SK-N-SH (cell line): ENCODE measurements at regions not wholly inside any gene's neighbourhood (a gene's known extent, or its start where the extent isn't known, plus 50 kb on each side); places are given as distances from the start of the nearest gene placed in this dataset.
A peak's percentile ranks its signal among the peaks of the same experiment; 100 is the strongest.

Experiments
- CTCF ChIA-PET: fragments of 300-600, 350-600 bp; formaldehyde crosslinking; extraction: SDS; loops from one replicate; lab custom pipeline; 2021; lab: Yijun Ruan, JAX
- POLR2A ChIA-PET: fragments of 350-600 bp; sonication (Branson Sonifier 250); formaldehyde crosslinking; extraction: SDS; loops from one replicate; lab custom pipeline; 2020; ENCODE audit warnings: antibody characterized with exemption, inconsistent platforms; lab: Yijun Ruan, JAX
- DNase-seq: peaks from one replicate; pipeline ENCODE4 v3.0.0; 2012
- H2AFZ ChIP-seq: fragments of 200-600 bp; sonication (generic); 2 replicates; pipeline ENCODE4 v1.8.1; 2016; ENCODE audit warnings: antibody characterized with exemption, mild to moderate bottlenecking, low read depth
- H3F3A ChIP-seq: fragments of 200-600 bp; sonication (generic); replicated peaks from 2 replicates; pipeline ENCODE3; 2016; ENCODE audit warnings: antibody characterized with exemption, mild to moderate bottlenecking; ENCODE audit not compliant: insufficient read depth
- H3K27ac ChIP-seq, 2 experiments: fragments of 200-500 bp in 1 of 2; fragments of 200-600 bp in 1 of 2; sonication (Bioruptor generic) in 1 of 2; sonication (generic), shearing (Covaris generic) in 1 of 2; 2 replicates each; pipeline versions ENCODE4 v1.5.1 to v1.6.1; 2014 to 2016; ENCODE audit warnings: low read depth in 2 of 2, inconsistent platforms in 1 of 2, low read length in 1 of 2, mild to moderate bottlenecking in 1 of 2, mixed read lengths in 1 of 2
- H3K27me3 ChIP-seq: fragments of 200-600 bp; sonication (generic), shearing (Covaris generic); 2 replicates; pipeline ENCODE4 v1.6.1; 2016; ENCODE audit warnings: mixed run types; ENCODE audit not compliant: insufficient read depth
- H3K36me3 ChIP-seq, 2 experiments: fragments of 200-500 bp in 1 of 2; fragments of 200-600 bp in 1 of 2; sonication (Bioruptor generic) in 1 of 2; sonication (generic) in 1 of 2; replicated peaks in 1 of 2; 2 replicates each; pipeline versions ENCODE3 to v1.5.1; 2014 to 2016; ENCODE audit warnings: low read length in 1 of 2, mild to moderate bottlenecking in 1 of 2; ENCODE audit not compliant: insufficient read depth in 2 of 2, control insufficient read depth in 1 of 2
- H3K4me1 ChIP-seq, 2 experiments: fragments of 200-500 bp in 1 of 2; fragments of 200-600 bp in 1 of 2; sonication (Bioruptor generic) in 1 of 2; sonication (generic), shearing (Covaris generic) in 1 of 2; 2 replicates each; pipeline versions ENCODE4 v1.5.1 to v1.6.1; 2014 to 2016; ENCODE audit warnings: low read depth in 1 of 2, low read length in 1 of 2, mixed run types in 1 of 2; ENCODE audit not compliant: insufficient read depth in 2 of 2, control insufficient read depth in 1 of 2
- H3K4me2 ChIP-seq: fragments of 200-600 bp; sonication (generic), shearing (Covaris generic); 2 replicates; pipeline ENCODE4 v1.6.1; 2017; ENCODE audit warnings: mixed run types
- H3K4me3 ChIP-seq, 2 experiments: fragments of 200-500 bp in 1 of 2; fragments of 200-600 bp in 1 of 2; sonication (Bioruptor generic) in 1 of 2; sonication (generic), shearing (Covaris generic) in 1 of 2; 2 replicates each; pipeline versions ENCODE4 v1.5.1 to v1.8.1; 2014 to 2016; ENCODE audit warnings: low read depth in 2 of 2, inconsistent platforms in 1 of 2, low read length in 1 of 2, mild to moderate bottlenecking in 1 of 2, mixed read lengths in 1 of 2, moderate library complexity in 1 of 2
- H3K79me2 ChIP-seq: fragments of 200-600 bp; sonication (generic); 2 replicates; pipeline ENCODE4 v1.8.1; 2017; ENCODE audit warnings: mild to moderate bottlenecking; ENCODE audit not compliant: insufficient read depth
- H3K9ac ChIP-seq: fragments of 200-600 bp; sonication (generic); 2 replicates; pipeline ENCODE4 v1.6.1; 2017; ENCODE audit warnings: mixed run types
- H3K9me2 ChIP-seq: fragments of 200-600 bp; sonication (generic); 2 replicates; pipeline ENCODE4 v1.6.1; 2017; ENCODE audit warnings: mixed run types
- H3K9me3 ChIP-seq: fragments of 200-600 bp; sonication (generic); 2 replicates; pipeline ENCODE4 v1.6.1; 2017; ENCODE audit warnings: mixed run types, mild to moderate bottlenecking, moderate library complexity
- H4K20me1 ChIP-seq: fragments of 200-600 bp; sonication (generic); 2 replicates; pipeline ENCODE4 v1.6.1; 2017; ENCODE audit warnings: mild to moderate bottlenecking, mixed run types; ENCODE audit not compliant: insufficient read depth
- CHD2 ChIP-seq: fragments of 150-350 bp; IDR thresholded peaks from 2 replicates; pipeline ENCODE4 v1.6.1; 2018; ENCODE audit warnings: low read length; ENCODE audit not compliant: partially characterized antibody
- FOXM1 ChIP-seq: IDR thresholded peaks from 2 replicates; pipeline ENCODE4 v1.4.0; 2012; ENCODE audit warnings: low read depth, mild to moderate bottlenecking
- MEF2A ChIP-seq: IDR thresholded peaks from 2 replicates; pipeline ENCODE4 v1.4.0; 2012; ENCODE audit warnings: low read depth, borderline replicate concordance
- MXI1 ChIP-seq: IDR thresholded peaks from 2 replicates; pipeline ENCODE4 v1.6.1; 2012; ENCODE audit warnings: mild to moderate bottlenecking, low read depth, low read length, improper control_type of control experiment
- REST ChIP-seq: IDR thresholded peaks from 2 replicates; pipeline ENCODE4 v1.6.1; 2012; ENCODE audit warnings: mild to moderate bottlenecking, low read depth, low read length, moderate library complexity
- RXRA ChIP-seq: IDR thresholded peaks from 2 replicates; pipeline ENCODE4 v1.4.0; 2012; ENCODE audit warnings: low read depth, mild to moderate bottlenecking, borderline replicate concordance
- SMC3 ChIP-seq: IDR thresholded peaks from 2 replicates; pipeline ENCODE4 v1.6.1; 2012; ENCODE audit warnings: low read depth, low read length, improper control_type of control experiment
- TAF1 ChIP-seq: IDR thresholded peaks from 2 replicates; pipeline ENCODE4 v1.6.1; 2012; ENCODE audit warnings: low read depth, mild to moderate bottlenecking, low read length, moderate library complexity, borderline replicate concordance
- WGBS: methylation state at CpG from one replicate; pipeline ENCODE4 v1.1.6; 2017; ENCODE audit warnings: low lambda C conversion rate; 5-methylcytosine and 5-hydroxymethylcytosine counted together
- TF ChIP-seq, protein P1 (sequence below): IDR thresholded peaks from 2 replicates; pipeline ENCODE4; 2012
- TF ChIP-seq, protein P2 (sequence below): fragments of 150-350 bp; IDR thresholded peaks from 2 replicates; pipeline ENCODE4 v1.6.1; 2016; ENCODE audit warnings: mild to moderate bottlenecking, low read depth, low read length
- TF ChIP-seq, protein P3 (sequence below): fragments of 150-350 bp; IDR thresholded peaks from 2 replicates; pipeline ENCODE4 v1.6.1; 2017; ENCODE audit warnings: antibody characterized with exemption, low read length, low read depth, borderline replicate concordance

DNA sequence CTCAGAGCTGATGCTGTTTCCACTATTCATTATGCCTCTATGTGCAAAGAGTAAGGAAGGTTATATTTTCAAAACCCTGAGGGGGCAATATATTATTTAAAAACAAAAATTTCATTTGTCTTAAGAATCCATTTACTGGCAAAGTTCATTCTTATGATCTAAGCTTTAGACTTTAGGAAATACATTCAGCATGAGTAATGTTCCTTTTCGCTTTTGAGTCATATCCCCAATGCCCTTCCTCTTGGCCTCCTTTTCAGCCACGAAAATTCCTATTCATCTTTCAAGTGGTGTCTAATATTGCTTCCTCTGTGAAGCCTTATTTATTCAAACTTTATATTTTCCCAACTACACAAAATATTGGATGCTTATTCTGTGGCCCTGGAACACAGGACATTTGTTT is 1317.0 kb downstream of the PCDH9 start (continued):
- TF ChIP-seq, protein P1, sequence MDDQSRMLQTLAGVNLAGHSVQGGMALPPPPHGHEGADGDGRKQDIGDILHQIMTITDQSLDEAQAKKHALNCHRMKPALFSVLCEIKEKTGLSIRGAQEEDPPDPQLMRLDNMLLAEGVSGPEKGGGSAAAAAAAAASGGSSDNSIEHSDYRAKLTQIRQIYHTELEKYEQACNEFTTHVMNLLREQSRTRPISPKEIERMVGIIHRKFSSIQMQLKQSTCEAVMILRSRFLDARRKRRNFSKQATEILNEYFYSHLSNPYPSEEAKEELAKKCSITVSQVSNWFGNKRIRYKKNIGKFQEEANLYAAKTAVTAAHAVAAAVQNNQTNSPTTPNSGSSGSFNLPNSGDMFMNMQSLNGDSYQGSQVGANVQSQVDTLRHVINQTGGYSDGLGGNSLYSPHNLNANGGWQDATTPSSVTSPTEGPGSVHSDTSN, result peak; percentile 62; the same call in 1 of the 2 replicates
- no peak for TF ChIP-seq RXRA
- TF ChIP-seq MEF2A, result peak; percentile 20; the same call in 1 of the 2 replicates
- TF ChIP-seq, all 33 proteins: peak for 10

DNA sequence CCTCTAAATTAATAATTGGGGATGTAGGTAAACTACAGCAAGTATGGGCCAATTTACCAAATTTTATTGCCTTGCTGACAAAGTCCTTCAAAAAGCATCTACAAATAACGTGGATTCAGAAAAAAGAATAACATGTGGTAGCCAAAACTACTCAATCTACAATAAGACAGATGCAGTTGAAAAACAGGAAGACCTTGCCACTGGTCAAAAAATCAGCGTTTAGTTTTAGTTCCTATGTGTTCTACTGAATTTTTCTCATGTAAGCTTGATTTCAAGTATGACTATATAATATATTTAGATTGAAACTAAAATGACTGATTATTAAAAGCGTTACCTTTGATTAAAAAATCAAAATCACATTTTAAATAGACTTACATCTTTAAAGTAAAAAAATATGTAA is 1317.6 kb downstream of the PCDH9 start:
- H3K4me2 ChIP-seq, result no peak overlapping the region
- no peak overlapping the region for H2AFZ ChIP-seq
- H3K9me3 ChIP-seq, result peaks cover 5% of the 10 kb centered on the region; the same call in 1 of the 2 replicates
- no peak overlapping the region for H3K4me3 ChIP-seq
- TF ChIP-seq, protein P2, sequence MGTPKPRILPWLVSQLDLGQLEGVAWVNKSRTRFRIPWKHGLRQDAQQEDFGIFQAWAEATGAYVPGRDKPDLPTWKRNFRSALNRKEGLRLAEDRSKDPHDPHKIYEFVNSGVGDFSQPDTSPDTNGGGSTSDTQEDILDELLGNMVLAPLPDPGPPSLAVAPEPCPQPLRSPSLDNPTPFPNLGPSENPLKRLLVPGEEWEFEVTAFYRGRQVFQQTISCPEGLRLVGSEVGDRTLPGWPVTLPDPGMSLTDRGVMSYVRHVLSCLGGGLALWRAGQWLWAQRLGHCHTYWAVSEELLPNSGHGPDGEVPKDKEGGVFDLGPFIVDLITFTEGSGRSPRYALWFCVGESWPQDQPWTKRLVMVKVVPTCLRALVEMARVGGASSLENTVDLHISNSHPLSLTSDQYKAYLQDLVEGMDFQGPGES, result no peak
- TF ChIP-seq SMC3 (no peak), TAF1 (no peak), REST (no peak), FOXM1 (no peak), MXI1 (no peak), CHD2 (no peak)
- TF ChIP-seq, protein P3, sequence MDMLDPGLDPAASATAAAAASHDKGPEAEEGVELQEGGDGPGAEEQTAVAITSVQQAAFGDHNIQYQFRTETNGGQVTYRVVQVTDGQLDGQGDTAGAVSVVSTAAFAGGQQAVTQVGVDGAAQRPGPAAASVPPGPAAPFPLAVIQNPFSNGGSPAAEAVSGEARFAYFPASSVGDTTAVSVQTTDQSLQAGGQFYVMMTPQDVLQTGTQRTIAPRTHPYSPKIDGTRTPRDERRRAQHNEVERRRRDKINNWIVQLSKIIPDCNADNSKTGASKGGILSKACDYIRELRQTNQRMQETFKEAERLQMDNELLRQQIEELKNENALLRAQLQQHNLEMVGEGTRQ, result no peak
- peaks cover under 1 to 24% of the 10 kb centered on the region in 2 experiments; a peak in 3 of 4 replicates for H3K4me1 ChIP-seq
- H3K36me3 ChIP-seq, result no peaks in the 10 kb centered on the region
- H3K79me2 ChIP-seq, result no peaks in the 10 kb centered on the region
- H3K9ac ChIP-seq, result no peak overlapping the region; the same call in 1 of the 2 replicates
- no peaks in the 10 kb centered on the region for H3K27me3 ChIP-seq
- 86% methylated on average over 3 of the region's 3 CpGs for WGBS
- peak overlapping the region; percentile 43 to 70; a peak in 3 of 4 replicates for H3K27ac ChIP-seq
- DNase-seq, result no peak
- H3F3A ChIP-seq, result peaks cover 28% of the 10 kb centered on the region
- no peaks in the 10 kb centered on the region for H4K20me1 ChIP-seq
- ChIA-PET POLR2A (no interaction called here), CTCF (no interaction called here)
- no peaks in the 10 kb centered on the region for H3K9me2 ChIP-seq
